Parathyroid adenoma (tissue), 2 donors: ENCODE measurements at regions not wholly inside any gene's neighbourhood (a gene's known extent, or its start where the extent isn't known, plus 50 kb on each side); places are given as distances from the start of the nearest gene placed in this dataset.
A peak's percentile ranks its signal among the peaks of the same experiment; 100 is the strongest.

Source experiments
- H2AFZ ChIP-seq: fragments of 300-600 bp; sonication (generic); one replicate; pipeline ENCODE4 v1.7.0; 2017; ENCODE audit warnings: antibody characterized with exemption, mild to moderate bottlenecking
- H3K27ac ChIP-seq: fragments of 300-600 bp; sonication (generic); one replicate; pipeline ENCODE4 v1.7.0; 2017
- H3K27me3 ChIP-seq: fragments of 300-600 bp; sonication (generic); one replicate; pipeline ENCODE4 v1.7.0; 2017; ENCODE audit warnings: low read length; ENCODE audit not compliant: control insufficient read depth, insufficient read depth
- H3K36me3 ChIP-seq: fragments of 300-600 bp; sonication (generic); one replicate; pipeline ENCODE4 v1.7.0; 2017; ENCODE audit warnings: low read length; ENCODE audit not compliant: control insufficient read depth, insufficient read depth
- H3K4me1 ChIP-seq: fragments of 300-600 bp; sonication (generic); one replicate; pipeline ENCODE4 v1.7.0; 2017; ENCODE audit warnings: control low read depth
- H3K4me2 ChIP-seq: fragments of 300-600 bp; sonication (generic); one replicate; pipeline ENCODE4 v1.7.0; 2017; ENCODE audit warnings: low read length
- H3K4me3 ChIP-seq: fragments of 300-600 bp; sonication (generic); one replicate; pipeline ENCODE4 v1.7.0; 2017; ENCODE audit warnings: low read depth, low read length
- H3K79me2 ChIP-seq: fragments of 300-600 bp; sonication (generic); one replicate; pipeline ENCODE4 v1.7.0; 2017; ENCODE audit warnings: control low read depth
- H3K9ac ChIP-seq: fragments of 300-600 bp; sonication (generic); one replicate; pipeline ENCODE4 v1.7.0; 2017; ENCODE audit warnings: mild to moderate bottlenecking
- H3K9me3 ChIP-seq: fragments of 300-600 bp; sonication (generic); one replicate; pipeline ENCODE4 v1.7.0; 2017; ENCODE audit warnings: low read length; ENCODE audit not compliant: control insufficient read depth
- CTCF ChIP-seq: fragments of 300-600 bp; sonication (generic); IDR thresholded peaks from one replicate; pipeline ENCODE4 v1.7.0; 2017; ENCODE audit warnings: antibody characterized with exemption, mild to moderate bottlenecking
- donor health status: primary hyperparathyroidism.

- TF ChIP-seq CTCF: no peak
- no peaks in the 10 kb centered on the region for H3K79me2 ChIP-seq
- H3K9ac ChIP-seq: no peak overlapping the region
- no peaks in the 10 kb centered on the region for H3K27me3 ChIP-seq
- H3K4me1 ChIP-seq: peaks cover 7% of the 10 kb centered on the region
- H3K4me3 ChIP-seq: no peak overlapping the region
- no peaks in the 10 kb centered on the region for H3K36me3 ChIP-seq
- no peak overlapping the region for H3K27ac ChIP-seq
- H2AFZ ChIP-seq: no peak overlapping the region
- no peaks in the 10 kb centered on the region for H3K9me3 ChIP-seq
- no peak overlapping the region for H3K4me2 ChIP-seq
Measured at GRCh38 chr2:74739733-74740241, 85.7 kb downstream of the SEMA4F start.

GRCh38 chr2:74740395-74740740 lies 86.3 kb downstream of the SEMA4F start:
- H2AFZ ChIP-seq: no peak overlapping the region
- TF ChIP-seq CTCF: no peak
- H3K9ac ChIP-seq: no peak overlapping the region
- no peaks in the 10 kb centered on the region for H3K27me3 ChIP-seq
- no peaks in the 10 kb centered on the region for H3K9me3 ChIP-seq
- no peak overlapping the region for H3K27ac ChIP-seq
- H3K4me1 ChIP-seq: peaks cover 7% of the 10 kb centered on the region
- no peak overlapping the region for H3K4me2 ChIP-seq
- H3K4me3 ChIP-seq: no peak overlapping the region
- no peaks in the 10 kb centered on the region for H3K79me2 ChIP-seq
- no peaks in the 10 kb centered on the region for H3K36me3 ChIP-seq

- no peak for TF ChIP-seq CTCF
- H3K27ac ChIP-seq: no peak overlapping the region
- no peaks in the 10 kb centered on the region for H3K27me3 ChIP-seq
Measured at GRCh38 chr2:74740741-74741431, 86.8 kb downstream of the SEMA4F start.

GRCh38 chr2:74741629-74742028 lies 87.6 kb downstream of the SEMA4F start:
- Histone ChIP-seq H3K79me2 (no peaks in the 10 kb centered on the region), H3K4me1 (peaks cover 7% of the 10 kb centered on the region), H3K9me3 (no peaks in the 10 kb centered on the region), H3K9ac (no peak overlapping the region), H3K4me2 (no peak overlapping the region), H3K27ac (no peak overlapping the region), H3K36me3 (no peaks in the 10 kb centered on the region), H2AFZ (no peak overlapping the region), H3K27me3 (no peaks in the 10 kb centered on the region), H3K4me3 (no peak overlapping the region)
- TF ChIP-seq CTCF: no peak

More at GRCh38 chr2:74740741-74741431, 86.8 kb downstream of the SEMA4F start:
- no peak overlapping the region for H3K4me2 ChIP-seq
- H2AFZ ChIP-seq: peak overlapping the region; percentile 25
- peaks cover 7% of the 10 kb centered on the region for H3K4me1 ChIP-seq
- no peaks in the 10 kb centered on the region for H3K79me2 ChIP-seq
- no peak overlapping the region for H3K4me3 ChIP-seq
- no peaks in the 10 kb centered on the region for H3K36me3 ChIP-seq
- H3K9ac ChIP-seq: no peak overlapping the region
- H3K9me3 ChIP-seq: no peaks in the 10 kb centered on the region

GRCh38 chr2:74742471-74742870 lies 88.4 kb downstream of the SEMA4F start:
- H3K27me3 ChIP-seq: no peaks in the 10 kb centered on the region
- H3K36me3 ChIP-seq: no peaks in the 10 kb centered on the region
- no peak overlapping the region for H2AFZ ChIP-seq
- no peak overlapping the region for H3K27ac ChIP-seq
- H3K9me3 ChIP-seq: no peaks in the 10 kb centered on the region
- TF ChIP-seq CTCF: no peak
- H3K79me2 ChIP-seq: no peaks in the 10 kb centered on the region
- no peak overlapping the region for H3K9ac ChIP-seq
- peaks cover 7% of the 10 kb centered on the region for H3K4me1 ChIP-seq
- no peak overlapping the region for H3K4me2 ChIP-seq
- no peak overlapping the region for H3K4me3 ChIP-seq
